Parathyroid adenoma (tissue), 2 donors: ENCODE measurements at regions not wholly inside any gene's neighbourhood (a gene's known extent, or its start where the extent isn't known, plus 50 kb on each side); places are given as distances from the start of the nearest gene placed in this dataset.
A peak's percentile ranks its signal among the peaks of the same experiment; 100 is the strongest.

Source experiments
- H2AFZ ChIP-seq: fragments of 300-600 bp; sonication (generic); one replicate; pipeline ENCODE4 v1.7.0; 2017; ENCODE audit warnings: antibody characterized with exemption, mild to moderate bottlenecking
- H3K27ac ChIP-seq: fragments of 300-600 bp; sonication (generic); one replicate; pipeline ENCODE4 v1.7.0; 2017
- H3K27me3 ChIP-seq: fragments of 300-600 bp; sonication (generic); one replicate; pipeline ENCODE4 v1.7.0; 2017; ENCODE audit warnings: low read length; ENCODE audit not compliant: control insufficient read depth, insufficient read depth
- H3K36me3 ChIP-seq: fragments of 300-600 bp; sonication (generic); one replicate; pipeline ENCODE4 v1.7.0; 2017; ENCODE audit warnings: low read length; ENCODE audit not compliant: control insufficient read depth, insufficient read depth
- H3K4me1 ChIP-seq: fragments of 300-600 bp; sonication (generic); one replicate; pipeline ENCODE4 v1.7.0; 2017; ENCODE audit warnings: control low read depth
- H3K4me2 ChIP-seq: fragments of 300-600 bp; sonication (generic); one replicate; pipeline ENCODE4 v1.7.0; 2017; ENCODE audit warnings: low read length
- H3K4me3 ChIP-seq: fragments of 300-600 bp; sonication (generic); one replicate; pipeline ENCODE4 v1.7.0; 2017; ENCODE audit warnings: low read depth, low read length
- H3K79me2 ChIP-seq: fragments of 300-600 bp; sonication (generic); one replicate; pipeline ENCODE4 v1.7.0; 2017; ENCODE audit warnings: control low read depth
- H3K9ac ChIP-seq: fragments of 300-600 bp; sonication (generic); one replicate; pipeline ENCODE4 v1.7.0; 2017; ENCODE audit warnings: mild to moderate bottlenecking
- H3K9me3 ChIP-seq: fragments of 300-600 bp; sonication (generic); one replicate; pipeline ENCODE4 v1.7.0; 2017; ENCODE audit warnings: low read length; ENCODE audit not compliant: control insufficient read depth
- CTCF ChIP-seq: fragments of 300-600 bp; sonication (generic); IDR thresholded peaks from one replicate; pipeline ENCODE4 v1.7.0; 2017; ENCODE audit warnings: antibody characterized with exemption, mild to moderate bottlenecking
- donor health status: primary hyperparathyroidism.

- TF ChIP-seq CTCF, result no peak
- Histone ChIP-seq H3K4me1 (peaks cover 4% of the 10 kb centered on the region), H3K79me2 (no peaks in the 10 kb centered on the region), H3K4me3 (no peak overlapping the region), H3K27ac (no peak overlapping the region), H3K36me3 (no peaks in the 10 kb centered on the region), H3K4me2 (no peak overlapping the region), H3K9me3 (no peaks in the 10 kb centered on the region), H3K27me3 (no peaks in the 10 kb centered on the region), H3K9ac (no peak overlapping the region), H2AFZ (no peak overlapping the region)
These were observed 205.9 kb downstream of the IKZF2 start for GRCh38 chr2:212945526-212945925.

GRCh38 chr2:212943351-212943750, 208.1 kb downstream of the IKZF2 start:
- TF ChIP-seq CTCF, result no peak

GRCh38 chr2:212941361-212941760, 210.1 kb downstream of the IKZF2 start:
- no peaks in the 10 kb centered on the region for H3K36me3 ChIP-seq
- H3K9ac ChIP-seq, result no peak overlapping the region
- peaks cover 6% of the 10 kb centered on the region for H3K4me1 ChIP-seq
- H3K4me2 ChIP-seq, result peak overlapping the region; percentile 48
- no peak overlapping the region for H3K4me3 ChIP-seq
- no peaks in the 10 kb centered on the region for H3K79me2 ChIP-seq
- H2AFZ ChIP-seq, result no peak overlapping the region
- no peaks in the 10 kb centered on the region for H3K27me3 ChIP-seq
- no peak for TF ChIP-seq CTCF
- no peaks in the 10 kb centered on the region for H3K9me3 ChIP-seq
- no peak overlapping the region for H3K27ac ChIP-seq

More at GRCh38 chr2:212943351-212943750, 208.1 kb downstream of the IKZF2 start:
- Histone ChIP-seq H3K4me3 (no peak overlapping the region), H3K4me2 (no peak overlapping the region), H3K27ac (no peak overlapping the region), H3K4me1 (peaks cover 10% of the 10 kb centered on the region), H3K27me3 (no peaks in the 10 kb centered on the region), H3K36me3 (no peaks in the 10 kb centered on the region), H3K79me2 (no peaks in the 10 kb centered on the region), H3K9ac (no peak overlapping the region), H2AFZ (no peak overlapping the region), H3K9me3 (no peaks in the 10 kb centered on the region)

GRCh38 chr2:212940816-212941215, 210.6 kb downstream of the IKZF2 start:
- H2AFZ ChIP-seq, result no peak overlapping the region
- no peak overlapping the region for H3K27ac ChIP-seq
- no peak for TF ChIP-seq CTCF
- H3K4me2 ChIP-seq, result peak overlapping the region; percentile 48
- H3K27me3 ChIP-seq, result no peaks in the 10 kb centered on the region
- no peaks in the 10 kb centered on the region for H3K9me3 ChIP-seq
- peaks cover 6% of the 10 kb centered on the region for H3K4me1 ChIP-seq
- H3K4me3 ChIP-seq, result peak overlapping the region; percentile 15
- no peaks in the 10 kb centered on the region for H3K79me2 ChIP-seq
- no peak overlapping the region for H3K9ac ChIP-seq
- no peaks in the 10 kb centered on the region for H3K36me3 ChIP-seq

- no peaks in the 10 kb centered on the region for H3K79me2 ChIP-seq
- peaks cover 6% of the 10 kb centered on the region for H3K4me1 ChIP-seq
- no peak overlapping the region for H3K27ac ChIP-seq
- H3K36me3 ChIP-seq, result no peaks in the 10 kb centered on the region
- H3K4me2 ChIP-seq, result no peak overlapping the region
- no peaks in the 10 kb centered on the region for H3K27me3 ChIP-seq
- H3K9me3 ChIP-seq, result no peaks in the 10 kb centered on the region
- peak overlapping the region; percentile 31 for H2AFZ ChIP-seq
- H3K9ac ChIP-seq, result no peak overlapping the region
- no peak overlapping the region for H3K4me3 ChIP-seq
- no peak for TF ChIP-seq CTCF
These were observed 211.5 kb downstream of the IKZF2 start for GRCh38 chr2:212939777-212940531.
